ENCODE measurements at regions not wholly inside any gene's neighbourhood (a gene's known extent, or its start where the extent isn't known, plus 50 kb on each side); places are given as distances from the start of the nearest gene placed in this dataset.

- Histone ChIP-seq H3K27me3 (ENCODE audit: control insufficient read depth, insufficient read depth, low read length) (no peaks in the 10 kb centered on the region), H3K4me1 (ENCODE audit: control insufficient read depth, insufficient read depth, low read length) (peaks cover 2% of the 10 kb centered on the region; the same call in 1 of the 2 replicates), H3K27ac (ENCODE audit: low read length) (no peak overlapping the region), H3K36me3 (ENCODE audit: control insufficient read depth, insufficient read depth, low read length) (no peaks in the 10 kb centered on the region), H3K9me3 (ENCODE audit: control insufficient read depth, insufficient read depth, low read length) (no peaks in the 10 kb centered on the region), H3K4me3 (ENCODE audit: low read length) (no peak overlapping the region)
- no peak for DNase-seq (ENCODE audit: low read depth, low spot score)
- WGBS (ENCODE audit: insufficient coverage, insufficient read length), result no CpG with 5 or more reads among the region's 3 CpGs
Observed at GRCh38 chr5:30959238-30959637, 234.2 kb upstream of the CDH6 start.

DNA sequence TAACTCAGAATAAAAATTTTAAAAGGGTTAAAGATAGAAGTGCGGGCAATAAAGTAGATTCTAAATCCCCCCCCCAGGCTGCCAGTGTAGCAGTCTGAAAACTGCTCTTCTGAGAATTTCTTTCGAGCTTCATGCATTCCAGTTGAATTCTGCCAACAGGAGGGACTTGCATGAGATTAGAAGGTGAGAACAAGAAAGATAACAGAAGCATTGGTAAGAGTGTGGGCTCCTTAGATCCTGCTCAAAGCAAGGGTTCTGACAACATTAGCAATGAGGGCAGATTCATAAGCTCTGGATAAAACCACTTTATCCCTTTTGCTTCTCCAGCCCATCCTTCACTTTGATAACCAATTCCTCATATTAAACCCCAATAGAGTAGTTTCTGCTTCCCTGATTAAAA, 235.9 kb upstream of the CDH6 start:
- WGBS (ENCODE audit: insufficient coverage, insufficient read length), result no CpG with 5 or more reads among the region's 2 CpGs
- H3K9me3 ChIP-seq (ENCODE audit: control insufficient read depth, insufficient read depth, low read length), result no peaks in the 10 kb centered on the region
- H3K4me3 ChIP-seq (ENCODE audit: low read length), result no peak overlapping the region
- DNase-seq (ENCODE audit: low read depth, low spot score), result no peak
- peaks cover 2% of the 10 kb centered on the region; the same call in 1 of the 2 replicates for H3K4me1 ChIP-seq (ENCODE audit: control insufficient read depth, insufficient read depth, low read length)
- no peaks in the 10 kb centered on the region for H3K27me3 ChIP-seq (ENCODE audit: control insufficient read depth, insufficient read depth, low read length)
- no peak overlapping the region for H3K27ac ChIP-seq (ENCODE audit: low read length)
- H3K36me3 ChIP-seq (ENCODE audit: control insufficient read depth, insufficient read depth, low read length), result no peaks in the 10 kb centered on the region

GRCh38 chr5:30956251-30956650, 237.2 kb upstream of the CDH6 start:
- Histone ChIP-seq H3K27ac (ENCODE audit: low read length) (no peak overlapping the region), H3K4me1 (ENCODE audit: control insufficient read depth, insufficient read depth, low read length) (peaks cover 2% of the 10 kb centered on the region; the same call in 1 of the 2 replicates), H3K36me3 (ENCODE audit: control insufficient read depth, insufficient read depth, low read length) (no peaks in the 10 kb centered on the region), H3K27me3 (ENCODE audit: control insufficient read depth, insufficient read depth, low read length) (no peaks in the 10 kb centered on the region), H3K9me3 (ENCODE audit: control insufficient read depth, insufficient read depth, low read length) (no peaks in the 10 kb centered on the region), H3K4me3 (ENCODE audit: low read length) (no peak overlapping the region)
- DNase-seq (ENCODE audit: low read depth, low spot score), result no peak

DNA sequence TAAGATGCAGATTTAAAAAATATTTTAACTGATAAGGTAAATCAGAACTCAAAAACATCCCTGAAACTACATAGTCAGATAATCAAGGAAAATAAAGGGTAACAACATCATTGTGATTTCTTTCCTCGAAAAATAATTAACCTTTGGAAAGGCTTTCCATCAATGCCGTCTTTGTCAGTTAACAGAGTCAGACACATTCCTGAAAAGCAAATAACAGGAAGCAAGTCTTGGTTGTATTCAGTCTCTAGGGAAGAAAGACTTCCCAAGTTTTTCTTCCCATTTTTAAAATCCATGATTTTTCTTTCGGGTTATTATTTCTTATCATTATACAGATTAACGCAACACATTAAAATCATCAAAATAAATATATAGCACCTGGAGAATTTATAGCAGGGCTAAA, 256.4 kb upstream of the CDH6 start:
- Histone ChIP-seq H3K4me1 (ENCODE audit: control insufficient read depth, insufficient read depth, low read length) (peaks cover 1% of the 10 kb centered on the region; the same call in 1 of the 2 replicates), H3K27ac (ENCODE audit: low read length) (no peak overlapping the region), H3K36me3 (ENCODE audit: control insufficient read depth, insufficient read depth, low read length) (no peaks in the 10 kb centered on the region), H3K27me3 (ENCODE audit: control insufficient read depth, insufficient read depth, low read length) (no peaks in the 10 kb centered on the region), H3K9me3 (ENCODE audit: control insufficient read depth, insufficient read depth, low read length) (no peaks in the 10 kb centered on the region), H3K4me3 (ENCODE audit: low read length) (no peak overlapping the region)
- DNase-seq (ENCODE audit: low read depth, low spot score), result no peak
- no CpG with 5 or more reads among the region's 4 CpGs for WGBS (ENCODE audit: insufficient coverage, insufficient read length)

GRCh38 chr5:30933599-30933998, 259.9 kb upstream of the CDH6 start:
- H3K9me3 ChIP-seq (ENCODE audit: control insufficient read depth, insufficient read depth, low read length), result no peaks in the 10 kb centered on the region
- no CpG with 5 or more reads among the region's 4 CpGs for WGBS (ENCODE audit: insufficient coverage, insufficient read length)
- H3K27ac ChIP-seq (ENCODE audit: low read length), result no peak overlapping the region
- no peaks in the 10 kb centered on the region for H3K27me3 ChIP-seq (ENCODE audit: control insufficient read depth, insufficient read depth, low read length)
- no peak for DNase-seq (ENCODE audit: low read depth, low spot score)
- no peak overlapping the region for H3K4me3 ChIP-seq (ENCODE audit: low read length)
- no peaks in the 10 kb centered on the region for H3K36me3 ChIP-seq (ENCODE audit: control insufficient read depth, insufficient read depth, low read length)
- H3K4me1 ChIP-seq (ENCODE audit: control insufficient read depth, insufficient read depth, low read length), result peaks cover 1% of the 10 kb centered on the region; the same call in 1 of the 2 replicates

GRCh38 chr5:30932273-30933017, 261.0 kb upstream of the CDH6 start:
- Histone ChIP-seq H3K9me3 (ENCODE audit: control insufficient read depth, insufficient read depth, low read length) (no peaks in the 10 kb centered on the region), H3K27me3 (ENCODE audit: control insufficient read depth, insufficient read depth, low read length) (no peaks in the 10 kb centered on the region), H3K4me1 (ENCODE audit: control insufficient read depth, insufficient read depth, low read length) (peaks cover 1% of the 10 kb centered on the region; the same call in 1 of the 2 replicates), H3K4me3 (ENCODE audit: low read length) (no peak overlapping the region), H3K36me3 (ENCODE audit: control insufficient read depth, insufficient read depth, low read length) (no peaks in the 10 kb centered on the region), H3K27ac (ENCODE audit: low read length) (no peak overlapping the region)
- no CpG with 5 or more reads among the region's 4 CpGs for WGBS (ENCODE audit: insufficient coverage, insufficient read length)
- no peak for DNase-seq (ENCODE audit: low read depth, low spot score)

GRCh38 chr5:30930736-30931135, 262.8 kb upstream of the CDH6 start:
- no CpG with 5 or more reads among the region's 2 CpGs for WGBS (ENCODE audit: insufficient coverage, insufficient read length)
- no peaks in the 10 kb centered on the region for H3K36me3 ChIP-seq (ENCODE audit: control insufficient read depth, insufficient read depth, low read length)

DNA sequence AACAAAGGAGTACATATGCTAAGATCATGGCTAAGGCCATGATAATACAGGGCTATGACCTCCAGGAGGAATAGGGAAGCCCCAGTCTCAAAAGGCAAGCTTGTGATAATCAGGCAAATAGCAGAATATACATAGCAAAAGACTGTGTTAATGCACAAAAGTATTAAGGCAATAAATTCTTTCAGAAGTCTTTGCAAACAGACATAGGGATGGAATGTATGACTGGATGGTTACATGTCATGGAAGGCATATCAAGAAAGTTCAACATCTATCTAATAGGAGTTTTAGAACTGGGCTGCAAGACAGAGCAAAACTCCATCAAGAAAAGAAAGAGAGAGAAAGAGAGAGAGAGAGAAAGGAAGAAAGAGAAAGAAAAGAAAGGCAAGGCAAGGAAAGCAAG, 264.5 kb upstream of the CDH6 start:
- no peak for DNase-seq (ENCODE audit: low read depth, low spot score)
- Histone ChIP-seq H3K4me1 (ENCODE audit: control insufficient read depth, insufficient read depth, low read length) (peaks cover 1% of the 10 kb centered on the region; the same call in 1 of the 2 replicates), H3K36me3 (ENCODE audit: control insufficient read depth, insufficient read depth, low read length) (no peaks in the 10 kb centered on the region), H3K27me3 (ENCODE audit: control insufficient read depth, insufficient read depth, low read length) (no peaks in the 10 kb centered on the region), H3K27ac (ENCODE audit: low read length) (no peak overlapping the region), H3K9me3 (ENCODE audit: control insufficient read depth, insufficient read depth, low read length) (no peaks in the 10 kb centered on the region), H3K4me3 (ENCODE audit: low read length) (no peak overlapping the region)

More at GRCh38 chr5:30930736-30931135, 262.8 kb upstream of the CDH6 start:
- H3K4me1 ChIP-seq (ENCODE audit: control insufficient read depth, insufficient read depth, low read length), result peaks cover 1% of the 10 kb centered on the region; the same call in 1 of the 2 replicates
- no peak for DNase-seq (ENCODE audit: low read depth, low spot score)
- no peaks in the 10 kb centered on the region for H3K27me3 ChIP-seq (ENCODE audit: control insufficient read depth, insufficient read depth, low read length)
- H3K27ac ChIP-seq (ENCODE audit: low read length), result no peak overlapping the region
- H3K9me3 ChIP-seq (ENCODE audit: control insufficient read depth, insufficient read depth, low read length), result no peaks in the 10 kb centered on the region
- no peak overlapping the region for H3K4me3 ChIP-seq (ENCODE audit: low read length)

DNA sequence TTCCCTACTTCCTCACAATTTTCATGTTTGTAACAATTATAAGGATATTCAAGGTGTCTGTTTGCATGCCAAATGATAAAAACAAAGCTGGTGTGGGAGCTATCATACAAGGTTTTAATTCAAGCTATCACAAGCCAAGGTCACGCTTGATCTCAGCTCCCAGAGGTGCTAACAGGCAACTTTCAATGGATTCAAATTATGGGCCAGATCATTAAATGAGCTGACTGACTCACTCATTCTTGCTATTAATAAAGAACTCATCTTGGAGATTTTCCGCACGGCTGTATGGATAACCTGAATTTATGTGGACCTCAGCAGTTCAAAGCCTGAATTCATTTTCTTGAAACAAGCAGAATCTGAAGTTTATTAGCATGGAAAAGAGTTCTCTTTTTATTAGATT, 267.3 kb upstream of the CDH6 start:
- DNase-seq (ENCODE audit: low read depth, low spot score), result no peak
- WGBS (ENCODE audit: insufficient coverage, insufficient read length), result no CpG with 5 or more reads among the region's 3 CpGs
- Histone ChIP-seq H3K4me3 (ENCODE audit: low read length) (no peak overlapping the region), H3K27me3 (ENCODE audit: control insufficient read depth, insufficient read depth, low read length) (no peaks in the 10 kb centered on the region), H3K4me1 (ENCODE audit: control insufficient read depth, insufficient read depth, low read length) (no peaks in the 10 kb centered on the region), H3K36me3 (ENCODE audit: control insufficient read depth, insufficient read depth, low read length) (no peaks in the 10 kb centered on the region), H3K9me3 (ENCODE audit: control insufficient read depth, insufficient read depth, low read length) (no peaks in the 10 kb centered on the region), H3K27ac (ENCODE audit: low read length) (no peak overlapping the region)

- H3K4me3 ChIP-seq (ENCODE audit: low read length), result no peak overlapping the region
- H3K27me3 ChIP-seq (ENCODE audit: control insufficient read depth, insufficient read depth, low read length), result no peaks in the 10 kb centered on the region
- H3K4me1 ChIP-seq (ENCODE audit: control insufficient read depth, insufficient read depth, low read length), result no peaks in the 10 kb centered on the region
- no peak for DNase-seq (ENCODE audit: low read depth, low spot score)
- H3K27ac ChIP-seq (ENCODE audit: low read length), result no peak overlapping the region
- WGBS (ENCODE audit: insufficient coverage, insufficient read length), result no CpG with 5 or more reads among the region's 5 CpGs
- H3K9me3 ChIP-seq (ENCODE audit: control insufficient read depth, insufficient read depth, low read length), result no peaks in the 10 kb centered on the region
- H3K36me3 ChIP-seq (ENCODE audit: control insufficient read depth, insufficient read depth, low read length), result no peaks in the 10 kb centered on the region
Observed at GRCh38 chr5:30921388-30921787, 272.1 kb upstream of the CDH6 start.

- no peaks in the 10 kb centered on the region for H3K4me1 ChIP-seq (ENCODE audit: control insufficient read depth, insufficient read depth, low read length)
- no peak overlapping the region for H3K4me3 ChIP-seq (ENCODE audit: low read length)
- no CpG with 5 or more reads among the region's 5 CpGs for WGBS (ENCODE audit: insufficient coverage, insufficient read length)
- H3K36me3 ChIP-seq (ENCODE audit: control insufficient read depth, insufficient read depth, low read length), result no peaks in the 10 kb centered on the region
- H3K27me3 ChIP-seq (ENCODE audit: control insufficient read depth, insufficient read depth, low read length), result no peaks in the 10 kb centered on the region
- DNase-seq (ENCODE audit: low read depth, low spot score), result no peak
- H3K9me3 ChIP-seq (ENCODE audit: control insufficient read depth, insufficient read depth, low read length), result no peaks in the 10 kb centered on the region
- H3K27ac ChIP-seq (ENCODE audit: low read length), result no peak overlapping the region
Observed at GRCh38 chr5:30918171-30918570, 275.3 kb upstream of the CDH6 start.

All from iPS DF 6.9 (cell line).